ENCODE measurements at regions not wholly inside any gene's neighbourhood (a gene's known extent, or its start where the extent isn't known, plus 50 kb on each side); places are given as distances from the start of the nearest gene placed in this dataset.
A peak's percentile ranks its signal among the peaks of the same experiment; 100 is the strongest.
"Not testable (repeated sequence)": the region's sequence is repeated elsewhere in the genome, so short reads cannot be mapped to it uniquely, and the experiment has no call there.

- no peak for DNase-seq (ENCODE audit: low spot score)
Measured at GRCh38 chr4:57234252-57234775, 124.1 kb upstream of the IGFBP7 start.

GRCh38 chr4:57233386-57233785 is 123.2 kb upstream of the IGFBP7 start:
- no peak for DNase-seq (ENCODE audit: low spot score)

- no peak for DNase-seq (ENCODE audit: low spot score)
Measured at GRCh38 chr4:57231781-57232180, 121.6 kb upstream of the IGFBP7 start.

GRCh38 chr4:57220734-57221133 is 110.5 kb upstream of the IGFBP7 start:
- DNase-seq (ENCODE audit: low spot score), result no peak

- no peak for DNase-seq (ENCODE audit: low spot score)
Measured at GRCh38 chr4:57220172-57220571, 110.0 kb upstream of the IGFBP7 start.

- DNase-seq (ENCODE audit: low spot score), result no peak
Measured at GRCh38 chr4:57219431-57219830, 109.2 kb upstream of the IGFBP7 start.

GRCh38 chr4:57214654-57215411 is 104.6 kb upstream of the IGFBP7 start:
- DNase-seq (ENCODE audit: low spot score), result no peak

- DNase-seq (ENCODE audit: low spot score), result no peak
Measured at GRCh38 chr4:57211131-57211530, 100.9 kb upstream of the IGFBP7 start.

- DNase-seq (ENCODE audit: low spot score), result no peak
Measured at GRCh38 chr4:57206172-57206571, 96.0 kb upstream of the IGFBP7 start.

- no peak for DNase-seq (ENCODE audit: low spot score)
Measured at GRCh38 chr4:57205580-57205979, 95.4 kb upstream of the IGFBP7 start.

GRCh38 chr4:57200799-57201327 is 90.7 kb upstream of the IGFBP7 start:
- no peak for DNase-seq (ENCODE audit: low spot score)

GRCh38 chr4:57199267-57199666 is 89.1 kb upstream of the IGFBP7 start:
- DNase-seq (ENCODE audit: low spot score), result no peak

- no peak for DNase-seq (ENCODE audit: low spot score)
Measured at GRCh38 chr4:57195622-57196021, 85.4 kb upstream of the IGFBP7 start.

GRCh38 chr4:57194068-57194611 is 84.0 kb upstream of the IGFBP7 start:
- DNase-seq (ENCODE audit: low spot score), result peak; percentile 51

- no peak for DNase-seq (ENCODE audit: low spot score)
Measured at GRCh38 chr4:57193209-57193810, 83.1 kb upstream of the IGFBP7 start.

- no peak for DNase-seq (ENCODE audit: low spot score)
Measured at GRCh38 chr4:57191523-57192034, 81.4 kb upstream of the IGFBP7 start.

GRCh38 chr4:57190601-57191481 is 80.7 kb upstream of the IGFBP7 start:
- peak; percentile 77 for DNase-seq (ENCODE audit: low spot score)

- no peak for DNase-seq (ENCODE audit: low spot score)
Measured at GRCh38 chr4:57187246-57187645, 77.1 kb upstream of the IGFBP7 start.

GRCh38 chr4:57184378-57185029 is 74.3 kb upstream of the IGFBP7 start:
- DNase-seq (ENCODE audit: low spot score), result no peak

GRCh38 chr4:57182132-57182874 is 72.1 kb upstream of the IGFBP7 start:
- DNase-seq (ENCODE audit: low spot score), result no peak

GRCh38 chr4:57173136-57173535 is 63.0 kb upstream of the IGFBP7 start:
- DNase-seq (ENCODE audit: low spot score), result not testable (repeated sequence)
